H9 (cell line): ENCODE measurements at regions not wholly inside any gene's neighbourhood (a gene's known extent, or its start where the extent isn't known, plus 50 kb on each side); places are given as distances from the start of the nearest gene placed in this dataset.

Source experiments
- DNase-seq: peaks from one replicate; pipeline ENCODE4 v3.0.0-alpha.2; 2017
- H2AFZ ChIP-seq: one replicate; pipeline ENCODE4 v1.6.1; 2013; ENCODE audit warnings: mild to moderate bottlenecking, low read length, control low read depth, moderate library complexity
- H2AK5ac ChIP-seq: 2 replicates; pipeline ENCODE4 v1.6.1; 2013; ENCODE audit warnings: low read length, control low read depth, mixed read lengths; ENCODE audit not compliant: insufficient read length
- H2BK120ac ChIP-seq: one replicate; pipeline ENCODE4 v1.6.1; 2013; ENCODE audit warnings: low read depth, mild to moderate bottlenecking, low read length, control low read depth, inconsistent platforms; ENCODE audit not compliant: poor library complexity, severe bottlenecking
- H2BK12ac ChIP-seq: 2 replicates; pipeline ENCODE4 v1.6.1; 2013; ENCODE audit warnings: low read length, control low read depth, mixed read lengths, low read depth; ENCODE audit not compliant: insufficient read length
- H2BK15ac ChIP-seq: 2 replicates; pipeline ENCODE4 v1.6.1; 2013; ENCODE audit warnings: low read depth, low read length, control low read depth
- H2BK20ac ChIP-seq: one replicate; pipeline ENCODE4 v1.6.1; 2013; ENCODE audit warnings: low read depth, mild to moderate bottlenecking, low read length, control low read depth, inconsistent platforms; ENCODE audit not compliant: poor library complexity, severe bottlenecking
- H2BK5ac ChIP-seq: 2 replicates; pipeline ENCODE4 v1.6.1; 2013; ENCODE audit warnings: low read length, control low read depth, mixed read lengths; ENCODE audit not compliant: insufficient read length
- H3K14ac ChIP-seq: 2 replicates; pipeline ENCODE4 v1.6.1; 2013; ENCODE audit warnings: low read length, control low read depth; ENCODE audit not compliant: insufficient read depth
- H3K18ac ChIP-seq: 2 replicates; pipeline ENCODE4 v1.6.1; 2013; ENCODE audit warnings: low read depth, mild to moderate bottlenecking, mixed read lengths, low read length, control low read depth; ENCODE audit not compliant: insufficient read length
- H3K23ac ChIP-seq: 2 replicates; pipeline ENCODE4 v1.6.1; 2013; ENCODE audit warnings: low read length, control low read depth, mixed read lengths, low read depth; ENCODE audit not compliant: insufficient read length
- H3K23me2 ChIP-seq: 2 replicates; pipeline ENCODE4 v1.6.1; 2013; ENCODE audit warnings: low read depth, mild to moderate bottlenecking, mixed read lengths, low read length, control low read depth; ENCODE audit not compliant: insufficient read length, poor library complexity, severe bottlenecking
- H3K27ac ChIP-seq: 2 replicates; pipeline ENCODE4 v1.5.1; 2013; ENCODE audit warnings: low read length, control low read depth, mixed read lengths, low read depth; ENCODE audit not compliant: insufficient read length
- H3K27me3 ChIP-seq: 2 replicates; pipeline ENCODE4 v1.6.1; 2013; ENCODE audit warnings: low read length, control low read depth, inconsistent platforms; ENCODE audit not compliant: insufficient read depth
- H3K4ac ChIP-seq: 2 replicates; pipeline ENCODE4 v1.6.1; 2013; ENCODE audit warnings: low read depth, mild to moderate bottlenecking, control low read depth, inconsistent platforms, low read length, moderate library complexity
- H3K4me1 ChIP-seq: 2 replicates; pipeline ENCODE4 v1.6.1; 2013; ENCODE audit warnings: low read length, control low read depth, inconsistent platforms; ENCODE audit not compliant: insufficient read depth
- H3K4me2 ChIP-seq: 2 replicates; pipeline ENCODE4 v1.6.1; 2013; ENCODE audit warnings: low read length, control low read depth, mixed read lengths; ENCODE audit not compliant: insufficient read length, insufficient read depth
- H3K56ac ChIP-seq: 2 replicates; pipeline ENCODE4 v1.6.1; 2013; ENCODE audit warnings: low read depth, mild to moderate bottlenecking, mixed read lengths, low read length, control low read depth; ENCODE audit not compliant: insufficient read length
- H3K79me1 ChIP-seq: 2 replicates; pipeline ENCODE4 v1.6.1; 2013; ENCODE audit warnings: low read depth, mild to moderate bottlenecking, moderate library complexity, low read length, control low read depth, inconsistent platforms; ENCODE audit not compliant: insufficient read depth, poor library complexity, severe bottlenecking
- H3K79me2 ChIP-seq: 2 replicates; pipeline ENCODE4 v1.6.1; 2013; ENCODE audit warnings: low read length, control low read depth, inconsistent platforms; ENCODE audit not compliant: insufficient read depth
- H3K9ac ChIP-seq: 2 replicates; pipeline ENCODE4 v1.6.1; 2013; ENCODE audit warnings: low read length, control low read depth, mixed read lengths; ENCODE audit not compliant: insufficient read length; ENCODE audit errors: extremely low read depth
- H3K9me3 ChIP-seq: one replicate; pipeline ENCODE4 v1.6.1; 2013; ENCODE audit warnings: low read depth, low read length, inconsistent platforms; ENCODE audit not compliant: control insufficient read depth
- H3T11ph ChIP-seq: one replicate; pipeline ENCODE4 v1.6.1; 2013; ENCODE audit warnings: mild to moderate bottlenecking, low read length, control low read depth, inconsistent platforms
- H4K20me1 ChIP-seq: one replicate; pipeline ENCODE4 v1.6.1; 2013; ENCODE audit not compliant: control insufficient read depth, insufficient read length, insufficient read depth
- H4K5ac ChIP-seq: 2 replicates; pipeline ENCODE4 v1.6.1; 2013; ENCODE audit warnings: low read depth, mild to moderate bottlenecking, mixed read lengths, low read length, control low read depth; ENCODE audit not compliant: insufficient read length
- H4K8ac ChIP-seq: replicated peaks from 2 replicates; pipeline ENCODE4 v1.6.1; 2013; ENCODE audit warnings: low read length, control low read depth, mixed read lengths, low read depth; ENCODE audit not compliant: insufficient read length
- H4K91ac ChIP-seq: 2 replicates; pipeline ENCODE4 v1.6.1; 2013; ENCODE audit warnings: low read depth, mild to moderate bottlenecking, moderate library complexity, mixed read lengths, low read length, control low read depth; ENCODE audit not compliant: insufficient read length
- H3K27ac Mint-ChIP-seq, 3 experiments: 2 replicates in 2 of 3; 3 replicates in 1 of 3; pipeline ENCODE4 v1.8.0; 2020 to 2021; ENCODE audit warnings: mixed read lengths in 3 of 3, mild to moderate bottlenecking in 1 of 3, moderate library complexity in 1 of 3
- H3K27me3 Mint-ChIP-seq: 2 replicates; pipeline ENCODE4 v1.8.0; 2021; ENCODE audit warnings: low read depth, mild to moderate bottlenecking, moderate library complexity, mixed read lengths
- H3K36me3 Mint-ChIP-seq, 3 experiments: 2 replicates in 2 of 3; 3 replicates in 1 of 3; pipeline ENCODE4 v1.8.0; 2020 to 2021; ENCODE audit warnings: low read depth in 3 of 3, mixed read lengths in 3 of 3; ENCODE audit not compliant: insufficient read depth in 1 of 3
- H3K4me1 Mint-ChIP-seq, 2 experiments: 2 replicates each; pipeline ENCODE4 v1.8.0; 2020; ENCODE audit warnings: mixed read lengths in 2 of 2
- H3K4me3 Mint-ChIP-seq, 2 experiments: 2 replicates in 1 of 2; 3 replicates in 1 of 2; pipeline ENCODE4 v1.8.0; 2020 to 2021; ENCODE audit warnings: mild to moderate bottlenecking in 2 of 2, mixed read lengths in 2 of 2, moderate library complexity in 1 of 2
- H3K9me3 Mint-ChIP-seq, 2 experiments: 2 replicates in 1 of 2; 3 replicates in 1 of 2; pipeline ENCODE4 v1.8.0; 2020; ENCODE audit warnings: mild to moderate bottlenecking in 2 of 2, mixed read lengths in 2 of 2, moderate library complexity in 1 of 2
- CTCF ChIP-seq: fragments of 200-600 bp; sonication (generic); conservative IDR thresholded peaks from 3 replicates; pipeline ENCODE4 v1.8.0; 2021; ENCODE audit warnings: antibody characterized with exemption, mild to moderate bottlenecking
- WGBS: extraction: QIAGEN DNeasy Blood & Tissue Kit; methylation state at CpG from one replicate; pipeline ENCODE4 v1.1.7; 2013; ENCODE audit warnings: missing lambda C conversion rate, low lambda C conversion rate, mixed read lengths; ENCODE audit not compliant: insufficient read length; ENCODE audit errors: extremely low coverage; 5-methylcytosine and 5-hydroxymethylcytosine counted together

- H4K91ac ChIP-seq, result no peak overlapping the region
- no peak for DNase-seq
- H2AK5ac ChIP-seq, result no peak overlapping the region
- H2AFZ ChIP-seq, result no peak overlapping the region
- no peaks in the 10 kb centered on the region for H3K79me2 ChIP-seq
- WGBS, result no CpG with 5 or more reads among the region's 1 CpG
- no peak overlapping the region for H2BK15ac ChIP-seq
- no peak overlapping the region for H3K23ac ChIP-seq
- peaks cover 95% of the 10 kb centered on the region for H3K9me3 ChIP-seq
- H2BK20ac ChIP-seq, result no peak overlapping the region
- H2BK120ac ChIP-seq, result no peak overlapping the region
- H3K27me3 Mint-ChIP-seq, result peaks cover 3% of the 10 kb centered on the region
- no peak overlapping the region for H3K27ac Mint-ChIP-seq
- H3K56ac ChIP-seq, result no peak overlapping the region
- H3K4me1 ChIP-seq, result no peaks in the 10 kb centered on the region
- H3K23me2 ChIP-seq, result no peaks in the 10 kb centered on the region
- no peak overlapping the region for H3K4me3 Mint-ChIP-seq
- H2BK12ac ChIP-seq, result no peak overlapping the region
- H3T11ph ChIP-seq, result no peak overlapping the region
- H3K36me3 Mint-ChIP-seq, result peaks cover 4 to 30% (median 18%) of the 10 kb centered on the region in 3 experiments; a peak in 6 of 7 replicates
- no peak overlapping the region for H4K8ac ChIP-seq
- no peak for TF ChIP-seq CTCF
- no peaks in the 10 kb centered on the region for H4K20me1 ChIP-seq
- no peaks in the 10 kb centered on the region for H3K27me3 ChIP-seq
- no peak overlapping the region for H3K18ac ChIP-seq
- H3K4ac ChIP-seq, result no peak overlapping the region
- no peak overlapping the region for H3K27ac ChIP-seq
- H3K79me1 ChIP-seq, result no peaks in the 10 kb centered on the region
- peaks cover 89 to 92% of the 10 kb centered on the region in 2 experiments for H3K9me3 Mint-ChIP-seq
- no peak overlapping the region for H3K9ac ChIP-seq
- H4K5ac ChIP-seq, result no peak overlapping the region
- no peak overlapping the region for H2BK5ac ChIP-seq
- no peaks in the 10 kb centered on the region for H3K4me1 Mint-ChIP-seq
- H3K4me2 ChIP-seq, result no peak overlapping the region
- H3K14ac ChIP-seq, result no peak overlapping the region
Measured at GRCh38 chr19:42658076-42658475, 63.4 kb upstream of the CEACAM8 start.
